HG03432 (cell line): ENCODE measurements at regions not wholly inside any gene's neighbourhood (a gene's known extent, or its start where the extent isn't known, plus 50 kb on each side); places are given as distances from the start of the nearest gene placed in this dataset.
"Not testable (repeated sequence)": the region's sequence is repeated elsewhere in the genome, so short reads cannot be mapped to it uniquely, and the experiment has no call there.

ENCODE experiments used
- ATAC-seq: cut with Tn5 transposase; IDR thresholded peaks from one replicate; pipeline ENCODE4 v1.9.1; 2021; ENCODE audit warnings: mild to moderate bottlenecking, moderate library complexity; ENCODE audit not compliant: unreplicated experiment

GRCh38 chr10:23543691-23544380 lies 105.0 kb downstream of the OTUD1 start:
- ATAC-seq, result no peak

- ATAC-seq, result not testable (repeated sequence)
These were observed 107.0 kb downstream of the OTUD1 start for GRCh38 chr10:23545866-23546265.

GRCh38 chr10:23556727-23557440 lies 118.0 kb downstream of the OTUD1 start:
- ATAC-seq, result no peak

GRCh38 chr10:23557777-23558176 lies 118.9 kb downstream of the OTUD1 start:
- ATAC-seq, result no peak

DNA sequence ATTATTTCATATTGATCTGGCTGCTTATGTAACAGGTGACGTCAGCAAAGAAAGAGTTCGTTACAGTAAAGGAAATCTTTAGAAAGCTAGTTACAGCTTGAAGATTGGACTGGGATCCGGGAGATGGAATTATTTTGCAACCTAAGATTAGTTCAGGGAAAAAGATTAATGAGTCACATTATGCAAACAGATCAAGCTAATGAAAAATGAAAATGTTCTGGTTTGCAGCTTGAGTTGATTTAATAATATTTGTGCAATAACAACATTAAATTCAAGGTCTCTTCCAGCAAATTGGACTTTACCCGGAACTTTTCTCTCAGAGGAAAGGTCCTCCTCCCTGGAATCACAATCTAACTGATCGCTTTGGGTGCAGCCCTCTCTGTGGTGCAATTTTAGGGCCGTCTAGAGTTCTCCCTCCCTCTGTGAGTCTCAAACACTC lies 119.5 kb downstream of the OTUD1 start:
- ATAC-seq, result no peak

DNA sequence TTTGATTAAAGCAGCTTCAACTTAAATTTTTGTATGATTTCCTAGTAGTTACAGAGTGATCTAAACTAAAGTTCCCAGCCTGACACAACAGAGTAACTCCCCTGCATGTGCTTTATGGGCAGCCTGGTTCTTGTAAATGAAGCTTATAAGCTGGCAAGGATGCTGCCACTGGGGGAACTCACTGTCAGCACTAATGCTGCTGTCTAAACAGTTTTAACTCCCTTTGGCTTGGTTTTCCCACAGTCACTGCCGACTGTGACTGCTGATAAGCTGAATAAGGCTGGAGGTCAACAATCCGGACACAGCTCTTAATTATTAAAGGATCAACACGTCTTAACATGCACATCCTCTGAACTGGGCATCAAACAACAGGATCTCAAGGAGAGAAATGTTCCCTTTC lies 130.1 kb downstream of the OTUD1 start:
- ATAC-seq, result no peak

GRCh38 chr10:23571884-23572283 lies 133.0 kb downstream of the OTUD1 start:
- ATAC-seq, result no peak

DNA sequence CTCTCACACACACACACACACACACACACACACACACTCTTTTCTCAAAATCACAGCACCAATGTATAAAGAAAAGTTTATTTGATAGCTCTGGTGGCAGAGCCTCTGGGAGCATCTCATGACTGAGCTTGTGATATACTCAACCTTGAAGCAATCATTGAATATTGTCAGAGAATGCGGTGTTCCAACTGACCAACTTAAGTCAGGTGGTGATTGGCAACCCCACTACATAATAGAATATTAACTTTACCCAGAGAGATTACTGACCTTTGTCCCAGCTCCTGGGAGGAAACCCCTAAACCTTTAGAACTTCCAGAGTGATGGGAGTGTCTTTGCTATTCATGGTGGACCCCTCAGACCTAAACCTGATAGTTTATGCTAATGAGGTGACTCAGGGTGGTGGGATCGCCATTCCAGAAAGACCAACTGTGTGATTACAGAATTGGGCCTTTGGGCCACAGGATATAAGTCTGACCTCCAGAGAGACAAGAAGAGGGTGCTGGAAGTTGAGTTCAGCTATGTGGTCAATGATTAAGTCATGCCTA lies 143.1 kb downstream of the OTUD1 start:
- ATAC-seq, result no peak

GRCh38 chr10:23584396-23584795 lies 145.5 kb downstream of the OTUD1 start:
- no peak for ATAC-seq

- ATAC-seq, result no peak
These were observed 146.3 kb downstream of the OTUD1 start for GRCh38 chr10:23585186-23585585.

DNA sequence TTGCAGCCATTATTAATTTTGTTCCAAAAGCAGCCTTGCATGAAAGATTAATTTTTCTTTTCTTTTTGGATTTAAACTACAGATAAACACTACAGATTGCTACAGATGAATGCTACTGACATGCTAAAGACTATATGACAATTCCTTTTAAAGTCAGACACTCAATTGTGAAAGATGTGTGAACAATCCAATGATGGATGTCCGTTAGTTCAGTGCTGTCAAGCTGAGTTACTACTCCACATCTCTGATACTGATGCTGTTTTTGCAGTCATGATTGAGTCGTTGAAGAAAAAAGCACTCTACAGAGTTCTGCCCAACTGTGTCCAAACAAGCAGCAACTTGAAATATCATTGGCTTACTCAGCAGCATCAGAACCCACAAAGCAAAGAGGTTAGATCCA lies 146.8 kb downstream of the OTUD1 start:
- ATAC-seq, result no peak

DNA sequence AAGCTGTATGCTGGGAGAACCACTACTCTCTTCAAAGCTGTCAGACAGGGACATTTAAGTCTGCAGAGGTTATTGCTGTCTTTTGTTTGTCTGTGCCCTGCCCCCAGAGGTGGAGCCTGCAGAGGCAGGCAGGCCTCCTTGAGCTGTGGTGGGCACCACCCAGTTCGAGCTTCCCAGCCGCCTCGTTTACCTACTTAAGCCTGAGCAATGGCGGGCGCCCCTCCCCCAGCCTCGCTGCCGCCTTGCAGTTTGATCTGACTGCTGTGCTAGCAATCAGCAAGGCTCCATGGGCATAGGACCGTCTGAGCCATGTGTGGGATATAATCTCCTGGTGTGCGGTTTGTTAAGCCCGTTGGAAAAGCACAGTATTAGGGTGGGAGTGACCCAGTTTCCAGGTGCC lies 156.4 kb downstream of the OTUD1 start:
- ATAC-seq, result not testable (repeated sequence)

DNA sequence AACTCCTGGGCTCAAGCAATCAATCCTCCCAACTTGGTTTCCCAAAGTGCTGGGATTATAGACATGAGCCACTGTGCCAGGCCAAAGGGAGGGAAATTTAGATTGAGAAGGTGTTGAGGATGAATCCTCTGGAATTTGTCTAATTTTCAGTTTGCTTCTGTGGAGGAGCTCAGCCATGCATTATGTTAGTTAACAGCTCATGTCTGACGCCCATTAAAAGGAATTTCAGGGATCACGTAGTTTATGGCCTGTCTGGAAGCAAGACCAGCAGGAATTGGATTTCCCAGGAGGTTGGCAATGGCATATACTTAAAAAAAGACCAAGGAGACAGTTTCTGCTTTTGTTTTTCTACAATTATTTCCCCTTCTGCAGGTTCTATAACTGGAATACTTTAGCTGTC lies 165.7 kb downstream of the OTUD1 start:
- ATAC-seq, result no peak

DNA sequence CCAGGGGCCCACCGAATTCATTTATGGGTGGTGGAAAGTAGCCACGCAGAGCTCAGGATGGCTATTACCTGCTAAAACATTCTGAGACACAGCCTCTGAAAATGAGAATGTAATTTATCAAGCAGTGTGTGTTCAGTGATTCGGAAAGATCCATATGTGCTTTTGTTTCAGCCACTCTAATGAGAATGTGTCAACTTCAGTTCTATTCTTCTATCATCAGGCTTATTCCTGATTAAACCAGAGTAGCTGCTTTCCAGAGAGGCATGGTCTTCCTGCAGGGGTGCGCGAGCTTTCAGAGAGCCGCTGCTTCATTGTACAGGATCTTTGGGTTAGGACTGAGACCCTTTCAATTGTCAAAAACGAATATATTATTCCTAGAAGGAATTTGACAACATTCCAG lies 167.6 kb downstream of the OTUD1 start:
- ATAC-seq, result no peak

DNA sequence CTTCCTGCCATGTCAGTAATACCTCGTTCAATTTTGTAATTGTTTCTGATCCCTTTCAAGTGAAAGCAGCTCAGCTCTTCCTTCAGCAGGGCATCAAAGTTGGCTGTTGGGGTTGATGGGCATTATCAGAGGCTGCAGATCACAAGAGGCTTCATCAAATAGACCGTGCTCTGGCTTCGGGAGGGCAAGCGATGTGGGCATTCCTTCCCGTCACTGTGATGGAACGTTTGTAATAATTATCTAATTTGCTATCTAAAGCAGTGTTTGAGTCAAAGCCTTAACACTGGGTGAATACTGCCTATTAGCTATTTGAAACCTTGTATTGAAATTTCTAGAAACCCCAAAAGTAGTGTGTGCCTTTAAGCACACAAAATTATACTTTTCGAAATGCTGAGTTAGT lies 170.1 kb downstream of the OTUD1 start:
- no peak for ATAC-seq

GRCh38 chr10:23610626-23611307 lies 171.9 kb downstream of the OTUD1 start:
- no peak for ATAC-seq

GRCh38 chr10:23611308-23612029 lies 172.6 kb downstream of the OTUD1 start:
- ATAC-seq, result no peak

- peak; percentile 79 for ATAC-seq
These were observed 175.0 kb downstream of the OTUD1 start for GRCh38 chr10:23613900-23614299.

GRCh38 chr10:23614483-23614882 lies 175.6 kb downstream of the OTUD1 start:
- peak; percentile 58 for ATAC-seq

DNA sequence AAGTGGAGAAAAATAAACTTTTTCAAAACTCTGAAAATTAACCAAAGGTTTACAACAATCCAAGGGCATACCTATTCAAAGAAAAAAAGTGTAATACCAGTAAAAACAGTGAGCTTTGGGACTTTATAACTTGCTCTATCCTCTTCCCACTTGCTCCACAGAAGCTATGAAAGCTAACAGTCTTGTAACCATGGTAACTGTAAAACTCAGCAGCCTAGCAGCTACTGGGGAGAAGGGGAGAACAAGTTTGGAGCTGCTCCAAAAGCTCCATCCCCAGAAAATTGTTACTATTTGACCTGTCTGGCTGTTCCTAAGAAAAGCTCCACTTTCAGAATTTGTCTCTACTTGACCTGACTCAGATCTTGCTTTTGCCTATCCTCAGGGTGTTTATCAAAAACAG lies 191.5 kb downstream of the OTUD1 start:
- no peak for ATAC-seq

DNA sequence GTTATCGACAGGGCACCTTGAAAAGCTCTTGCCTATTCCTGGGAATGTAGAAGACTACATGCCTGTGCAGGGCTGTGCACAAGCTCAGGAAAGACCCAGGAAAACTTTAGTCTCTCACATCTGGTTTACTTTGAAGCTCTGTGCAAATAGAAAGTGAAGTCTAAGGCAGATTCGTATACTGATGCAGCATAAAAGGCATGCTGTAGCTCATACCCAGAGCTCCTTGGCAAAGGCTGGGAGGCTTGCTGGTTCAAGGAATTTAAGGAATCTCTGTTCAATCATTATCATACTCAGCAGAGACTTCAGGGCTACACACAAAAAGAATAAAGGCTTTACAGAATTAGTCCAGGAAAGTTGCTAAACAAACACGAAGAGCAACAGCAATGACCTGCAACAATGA lies 192.0 kb downstream of the OTUD1 start:
- no peak for ATAC-seq
